HCT116 (cell line): ENCODE measurements at regions not wholly inside any gene's neighbourhood (a gene's known extent, or its start where the extent isn't known, plus 50 kb on each side); places are given as distances from the start of the nearest gene placed in this dataset.

Experiments used
- CEBPB ChIP-seq: IDR thresholded peaks from 2 replicates; pipeline ENCODE4 v1.6.1; 2012; ENCODE audit warnings: low read depth
- EZH2 ChIP-seq: fragments of 200-600 bp; sonication (generic); IDR thresholded peaks from 2 replicates; pipeline ENCODE4 v1.6.1; 2017; ENCODE audit warnings: antibody characterized with exemption, mixed run types
- POLR2A ChIP-seq: IDR thresholded peaks from 2 replicates; pipeline ENCODE4 v1.7.0; 2011; ENCODE audit warnings: borderline replicate concordance; ENCODE audit not compliant: insufficient read depth, insufficient read length; ENCODE audit errors: extremely low read depth
- YY1 ChIP-seq: IDR thresholded peaks from 2 replicates; pipeline ENCODE4 v1.6.1; 2011; ENCODE audit warnings: low read length, low read depth, moderate library complexity, mild to moderate bottlenecking; ENCODE audit not compliant: insufficient replicate concordance; ENCODE audit errors: extremely low read depth

DNA sequence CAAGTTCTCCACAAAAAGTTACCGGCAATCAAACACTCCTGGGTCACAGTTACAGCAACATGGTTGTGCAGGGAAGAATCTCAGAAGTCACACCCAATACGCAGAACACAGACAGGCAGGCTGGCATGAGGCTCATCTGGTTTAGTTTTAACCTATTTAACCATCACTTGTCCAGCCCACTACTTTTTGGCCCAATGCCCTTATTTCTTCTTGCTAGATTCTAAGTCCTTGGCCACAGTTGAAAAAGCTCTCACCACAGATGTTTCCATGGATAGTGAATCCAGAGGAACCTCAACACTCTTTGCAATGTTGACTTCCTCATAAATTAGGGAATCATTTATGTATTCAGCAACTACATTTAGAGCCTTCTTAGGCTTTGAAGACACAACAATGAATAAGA, 50.7 kb upstream of the FNDC3A start:
- no peak for TF ChIP-seq YY1
- no peak for TF ChIP-seq CEBPB
- TF ChIP-seq POLR2A: no peak
- TF ChIP-seq EZH2: no peak
